ENCODE measurements at regions not wholly inside any gene's neighbourhood (a gene's known extent, or its start where the extent isn't known, plus 50 kb on each side); places are given as distances from the start of the nearest gene placed in this dataset.

DNA sequence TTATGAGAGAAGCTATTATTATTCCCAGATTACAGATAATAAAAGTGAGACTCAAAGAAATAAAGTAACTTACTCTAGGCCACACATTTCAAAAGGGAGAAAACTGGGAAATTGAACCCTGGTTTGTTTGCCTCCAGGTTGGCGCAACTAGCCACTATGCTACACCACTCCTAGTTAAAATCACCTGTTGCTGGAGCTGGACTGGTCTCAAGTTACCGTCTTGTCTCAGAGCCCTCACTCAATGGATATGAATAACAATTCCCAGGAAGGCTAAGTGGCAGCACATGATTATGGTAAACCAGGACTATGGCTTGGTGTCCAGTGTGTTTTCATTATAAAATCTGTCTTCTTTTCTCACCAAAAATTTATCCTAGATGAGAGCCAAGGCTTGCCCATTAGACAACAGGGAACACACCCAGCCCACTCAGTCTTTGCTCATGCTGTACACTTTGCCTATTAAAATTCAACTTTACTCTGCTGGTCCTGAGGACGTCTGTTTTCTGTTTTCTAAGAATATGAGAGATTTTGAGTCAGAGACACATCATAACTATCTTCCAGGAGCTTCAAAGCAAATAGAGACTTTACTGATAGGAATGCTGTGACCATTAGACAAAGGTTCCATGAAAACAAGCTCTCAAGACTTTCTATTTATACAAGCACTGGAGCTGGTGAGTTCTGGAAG lies 58.1 kb downstream of the ADRB2 start:
- TF ChIP-seq, protein P1, sequence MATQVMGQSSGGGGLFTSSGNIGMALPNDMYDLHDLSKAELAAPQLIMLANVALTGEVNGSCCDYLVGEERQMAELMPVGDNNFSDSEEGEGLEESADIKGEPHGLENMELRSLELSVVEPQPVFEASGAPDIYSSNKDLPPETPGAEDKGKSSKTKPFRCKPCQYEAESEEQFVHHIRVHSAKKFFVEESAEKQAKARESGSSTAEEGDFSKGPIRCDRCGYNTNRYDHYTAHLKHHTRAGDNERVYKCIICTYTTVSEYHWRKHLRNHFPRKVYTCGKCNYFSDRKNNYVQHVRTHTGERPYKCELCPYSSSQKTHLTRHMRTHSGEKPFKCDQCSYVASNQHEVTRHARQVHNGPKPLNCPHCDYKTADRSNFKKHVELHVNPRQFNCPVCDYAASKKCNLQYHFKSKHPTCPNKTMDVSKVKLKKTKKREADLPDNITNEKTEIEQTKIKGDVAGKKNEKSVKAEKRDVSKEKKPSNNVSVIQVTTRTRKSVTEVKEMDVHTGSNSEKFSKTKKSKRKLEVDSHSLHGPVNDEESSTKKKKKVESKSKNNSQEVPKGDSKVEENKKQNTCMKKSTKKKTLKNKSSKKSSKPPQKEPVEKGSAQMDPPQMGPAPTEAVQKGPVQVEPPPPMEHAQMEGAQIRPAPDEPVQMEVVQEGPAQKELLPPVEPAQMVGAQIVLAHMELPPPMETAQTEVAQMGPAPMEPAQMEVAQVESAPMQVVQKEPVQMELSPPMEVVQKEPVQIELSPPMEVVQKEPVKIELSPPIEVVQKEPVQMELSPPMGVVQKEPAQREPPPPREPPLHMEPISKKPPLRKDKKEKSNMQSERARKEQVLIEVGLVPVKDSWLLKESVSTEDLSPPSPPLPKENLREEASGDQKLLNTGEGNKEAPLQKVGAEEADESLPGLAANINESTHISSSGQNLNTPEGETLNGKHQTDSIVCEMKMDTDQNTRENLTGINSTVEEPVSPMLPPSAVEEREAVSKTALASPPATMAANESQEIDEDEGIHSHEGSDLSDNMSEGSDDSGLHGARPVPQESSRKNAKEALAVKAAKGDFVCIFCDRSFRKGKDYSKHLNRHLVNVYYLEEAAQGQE (IDR thresholded peaks at IDR 0.05; ENCODE audit: borderline replicate concordance) = no peak
- TF ChIP-seq, protein P1 (CRISPR knock-in tag; IDR thresholded peaks at IDR 0.05; ENCODE audit: low read depth) = no peak
- TF ChIP-seq ZNF655 (CRISPR knock-in tag; IDR thresholded peaks at IDR 0.05) (no peak), NFIX (CRISPR knock-in tag; IDR thresholded peaks at IDR 0.05; ENCODE audit: low read depth) (no peak), DPF2 (IDR thresholded peaks at IDR 0.05) (no peak), RNF2 (IDR thresholded peaks at IDR 0.05) (no peak), MEIS2 (IDR thresholded peaks at IDR 0.05; ENCODE audit: partially characterized antibody) (no peak), ESRRA (IDR thresholded peaks at IDR 0.05; ENCODE audit: borderline replicate concordance, low read depth) (no peak), USF1 (CRISPR knock-in tag; IDR thresholded peaks at IDR 0.05) (no peak), RAD21 (CRISPR knock-in tag; conservative IDR thresholded peaks at IDR 0.05 in 1 of 2, IDR thresholded peaks at IDR 0.05 in 1 of 2) (no peak), LARP7 (IDR thresholded peaks at IDR 0.05) (no peak)
